Vagina (tissue), 2 donors: ENCODE measurements at regions not wholly inside any gene's neighbourhood (a gene's known extent, or its start where the extent isn't known, plus 50 kb on each side); places are given as distances from the start of the nearest gene placed in this dataset.

Experiments used
- CTCF ChIP-seq, 3 experiments: fragments of 450-650 bp in 2 of 3; fragments of 200-600 bp in 1 of 3; sonication (generic) in 1 of 3; IDR thresholded peaks; one replicate each; pipeline ENCODE4 v1.5.1; 2017 to 2019; ENCODE audit warnings: antibody characterized with exemption in 3 of 3, mild to moderate bottlenecking in 2 of 3, moderate library complexity in 2 of 3
- POLR2A ChIP-seq, 2 donors: fragments of 450-650 bp; IDR thresholded peaks; one replicate each; pipeline ENCODE4 v1.6.1; 2017; ENCODE audit warnings: antibody characterized with exemption in 2 of 2, mild to moderate bottlenecking in 2 of 2, moderate library complexity in 2 of 2

GRCh38 chr6:165886169-165886568, 223.1 kb upstream of the PDE10A start:
- TF ChIP-seq CTCF (IDR thresholded peaks at IDR 0.05) (no peak), POLR2A (IDR thresholded peaks at IDR 0.05) (no peak)
